BE2C (cell line): ENCODE measurements at regions not wholly inside any gene's neighbourhood (a gene's known extent, or its start where the extent isn't known, plus 50 kb on each side); places are given as distances from the start of the nearest gene placed in this dataset.

Experiments used
- DNase-seq: peaks from one replicate; pipeline ENCODE4 v3.0.0-alpha.2; 2020
- H3K27me3 ChIP-seq: fragments of 250-450 bp; sonication (Bioruptor Pico); 2 replicates; pipeline ENCODE4 v1.5.1; 2020; ENCODE audit warnings: mild to moderate bottlenecking
- H3K36me3 ChIP-seq: fragments of 250-450 bp; sonication (Bioruptor Pico); 2 replicates; pipeline ENCODE4 v1.5.1; 2020; ENCODE audit warnings: mild to moderate bottlenecking
- H3K4me1 ChIP-seq: fragments of 250-450 bp; sonication (Bioruptor Pico); 2 replicates; pipeline ENCODE4 v1.5.1; 2020
- H3K4me3 ChIP-seq: 2 replicates; pipeline ENCODE4 v1.5.1; 2011; ENCODE audit warnings: low read depth, low read length
- H3K9me3 ChIP-seq: fragments of 250-450 bp; sonication (Bioruptor Pico); 2 replicates; pipeline ENCODE4 v1.5.1; 2020
- TF ChIP-seq, protein P1 (sequence below): IDR thresholded peaks from 2 replicates; pipeline ENCODE4 v1.5.1; 2012; ENCODE audit warnings: mild to moderate bottlenecking, low read depth, low read length

DNA sequence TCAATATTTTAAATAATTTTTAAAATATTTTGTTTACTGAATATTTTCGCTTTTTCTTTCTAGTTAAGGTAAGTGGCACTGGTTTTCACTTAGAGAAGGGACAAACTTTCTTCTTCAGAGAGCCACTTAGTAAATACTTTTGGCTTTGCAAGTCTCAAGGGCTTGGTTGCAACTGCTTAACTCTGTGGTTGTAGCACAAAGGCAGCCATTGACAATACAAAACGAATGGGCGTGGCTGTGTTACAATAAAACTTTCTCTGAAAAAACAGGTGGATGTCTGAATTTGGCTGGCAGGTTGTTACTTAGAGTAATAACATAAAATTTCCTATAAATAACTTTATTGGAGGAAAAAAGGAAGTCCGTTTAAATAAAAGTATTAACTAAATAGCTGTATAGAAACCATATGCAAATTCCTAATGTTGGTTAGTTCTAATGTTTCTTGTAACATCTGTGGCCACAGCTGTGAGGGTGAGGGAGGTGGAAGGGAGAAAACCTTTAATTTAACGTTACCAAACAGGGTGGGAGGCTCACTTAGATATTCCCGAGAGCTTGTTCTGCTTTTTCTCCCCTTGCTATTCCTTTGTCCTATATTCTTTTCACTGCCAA is 62.4 kb upstream of the TNP1 start:
- no peaks in the 10 kb centered on the region for H3K4me1 ChIP-seq
- no peaks in the 10 kb centered on the region for H3K9me3 ChIP-seq
- DNase-seq, result no peak
- no peak overlapping the region for H3K4me3 ChIP-seq
- H3K27me3 ChIP-seq, result no peaks in the 10 kb centered on the region
- no peaks in the 10 kb centered on the region for H3K36me3 ChIP-seq
- TF ChIP-seq, protein P1, sequence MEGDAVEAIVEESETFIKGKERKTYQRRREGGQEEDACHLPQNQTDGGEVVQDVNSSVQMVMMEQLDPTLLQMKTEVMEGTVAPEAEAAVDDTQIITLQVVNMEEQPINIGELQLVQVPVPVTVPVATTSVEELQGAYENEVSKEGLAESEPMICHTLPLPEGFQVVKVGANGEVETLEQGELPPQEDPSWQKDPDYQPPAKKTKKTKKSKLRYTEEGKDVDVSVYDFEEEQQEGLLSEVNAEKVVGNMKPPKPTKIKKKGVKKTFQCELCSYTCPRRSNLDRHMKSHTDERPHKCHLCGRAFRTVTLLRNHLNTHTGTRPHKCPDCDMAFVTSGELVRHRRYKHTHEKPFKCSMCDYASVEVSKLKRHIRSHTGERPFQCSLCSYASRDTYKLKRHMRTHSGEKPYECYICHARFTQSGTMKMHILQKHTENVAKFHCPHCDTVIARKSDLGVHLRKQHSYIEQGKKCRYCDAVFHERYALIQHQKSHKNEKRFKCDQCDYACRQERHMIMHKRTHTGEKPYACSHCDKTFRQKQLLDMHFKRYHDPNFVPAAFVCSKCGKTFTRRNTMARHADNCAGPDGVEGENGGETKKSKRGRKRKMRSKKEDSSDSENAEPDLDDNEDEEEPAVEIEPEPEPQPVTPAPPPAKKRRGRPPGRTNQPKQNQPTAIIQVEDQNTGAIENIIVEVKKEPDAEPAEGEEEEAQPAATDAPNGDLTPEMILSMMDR, result no peak

DNA sequence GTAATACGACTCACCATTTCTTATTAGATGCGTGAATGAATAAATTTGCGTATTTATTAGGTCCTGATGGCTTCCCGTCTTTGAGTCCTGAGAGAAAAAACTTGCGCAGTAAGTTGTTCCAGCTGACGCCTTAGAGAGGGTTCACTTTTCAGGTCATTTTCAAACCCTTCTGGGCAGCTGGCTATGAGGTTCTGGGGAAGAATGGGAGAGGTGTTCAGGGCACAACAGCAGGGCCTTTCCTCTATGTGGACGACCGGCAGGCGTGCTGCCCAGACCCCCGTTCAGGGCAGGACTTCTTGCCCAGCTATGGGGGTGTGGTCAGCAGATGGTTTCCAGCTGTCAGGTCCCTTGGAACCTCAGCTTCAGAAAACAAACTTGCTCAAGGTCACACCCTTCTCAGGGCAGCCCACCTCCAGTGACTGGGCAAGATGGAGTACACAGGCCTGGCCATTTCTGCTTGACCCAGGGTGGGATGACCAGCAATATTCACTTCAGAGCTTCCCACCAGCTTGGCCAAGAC is 61.1 kb upstream of the TNP1 start:
- Histone ChIP-seq H3K27me3 (no peaks in the 10 kb centered on the region), H3K4me1 (no peaks in the 10 kb centered on the region), H3K9me3 (no peaks in the 10 kb centered on the region), H3K36me3 (no peaks in the 10 kb centered on the region), H3K4me3 (no peak overlapping the region)
- DNase-seq, result no peak
- TF ChIP-seq, protein P1, result no peak

DNA sequence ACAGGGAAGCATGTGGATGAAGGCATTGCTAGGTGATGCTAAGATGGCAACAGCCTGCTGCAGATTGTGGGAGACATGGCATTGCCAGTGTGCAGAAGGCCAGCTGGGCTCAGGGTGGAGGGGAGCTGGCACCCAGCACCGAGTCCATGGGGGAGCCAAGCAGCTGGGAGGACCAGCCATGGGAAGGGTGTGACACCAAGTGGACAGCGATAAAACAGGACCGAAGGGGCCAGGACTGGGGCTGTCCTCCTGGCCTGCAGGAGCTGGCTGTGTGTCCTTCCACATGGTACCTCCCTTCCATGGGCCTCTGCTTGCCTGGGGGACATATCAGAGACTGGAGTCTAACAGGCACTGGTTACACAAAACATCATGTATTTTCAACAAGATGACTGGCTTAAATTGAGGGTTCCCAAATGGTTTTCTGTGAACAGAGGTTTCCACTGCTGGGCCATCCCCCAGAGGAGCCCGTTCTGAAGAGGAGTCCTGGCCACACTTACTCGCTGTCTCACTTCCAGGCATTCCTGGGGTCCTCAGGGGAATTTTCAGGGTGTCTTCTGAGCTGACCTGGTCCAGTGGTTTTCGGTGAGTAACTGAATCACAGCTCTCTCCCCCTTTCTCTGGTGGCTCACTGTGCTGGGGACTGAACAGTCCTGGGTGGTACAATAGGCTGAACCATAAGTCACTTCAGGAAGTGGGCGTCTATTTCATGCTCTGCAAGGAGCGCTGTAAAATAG is 60.4 kb upstream of the TNP1 start:
- TF ChIP-seq, protein P1, result no peak
- Histone ChIP-seq H3K4me1 (no peaks in the 10 kb centered on the region), H3K27me3 (no peaks in the 10 kb centered on the region), H3K4me3 (no peak overlapping the region), H3K36me3 (no peaks in the 10 kb centered on the region), H3K9me3 (no peaks in the 10 kb centered on the region)
- DNase-seq, result no peak

DNA sequence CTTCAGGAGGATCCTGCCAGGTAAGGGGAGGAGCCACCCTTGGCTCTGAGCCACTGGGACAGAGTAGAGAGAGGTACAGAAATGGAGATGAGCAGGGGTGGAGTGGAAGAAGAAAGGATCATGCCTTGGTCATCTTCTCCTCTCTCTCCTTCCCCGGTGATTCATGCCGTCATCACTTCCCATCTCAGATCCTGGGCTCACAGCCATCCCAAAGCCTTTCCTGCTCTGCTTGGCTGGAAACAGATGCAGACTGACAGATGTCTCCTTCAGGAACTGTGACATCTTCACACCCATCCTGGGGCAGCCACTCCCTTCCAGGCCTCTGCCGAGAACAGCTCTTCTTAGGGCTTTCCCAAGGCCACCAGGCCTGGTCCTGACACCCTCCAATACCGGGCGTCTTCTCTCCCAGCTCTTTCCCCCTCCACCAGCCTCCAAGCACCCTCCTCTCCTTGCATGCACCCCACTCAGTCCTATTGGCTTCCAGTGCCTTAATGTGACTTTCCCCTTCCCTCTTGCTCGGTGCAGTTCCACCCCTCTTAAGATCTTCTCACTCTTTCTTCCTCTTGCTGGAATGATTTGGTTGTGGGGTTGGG is 58.3 kb upstream of the TNP1 start:
- H3K4me3 ChIP-seq, result no peak overlapping the region
- no peaks in the 10 kb centered on the region for H3K36me3 ChIP-seq
- TF ChIP-seq, protein P1, result no peak
- peak; percentile 29 for DNase-seq
- no peaks in the 10 kb centered on the region for H3K27me3 ChIP-seq
- H3K4me1 ChIP-seq, result no peaks in the 10 kb centered on the region
- no peaks in the 10 kb centered on the region for H3K9me3 ChIP-seq

DNA sequence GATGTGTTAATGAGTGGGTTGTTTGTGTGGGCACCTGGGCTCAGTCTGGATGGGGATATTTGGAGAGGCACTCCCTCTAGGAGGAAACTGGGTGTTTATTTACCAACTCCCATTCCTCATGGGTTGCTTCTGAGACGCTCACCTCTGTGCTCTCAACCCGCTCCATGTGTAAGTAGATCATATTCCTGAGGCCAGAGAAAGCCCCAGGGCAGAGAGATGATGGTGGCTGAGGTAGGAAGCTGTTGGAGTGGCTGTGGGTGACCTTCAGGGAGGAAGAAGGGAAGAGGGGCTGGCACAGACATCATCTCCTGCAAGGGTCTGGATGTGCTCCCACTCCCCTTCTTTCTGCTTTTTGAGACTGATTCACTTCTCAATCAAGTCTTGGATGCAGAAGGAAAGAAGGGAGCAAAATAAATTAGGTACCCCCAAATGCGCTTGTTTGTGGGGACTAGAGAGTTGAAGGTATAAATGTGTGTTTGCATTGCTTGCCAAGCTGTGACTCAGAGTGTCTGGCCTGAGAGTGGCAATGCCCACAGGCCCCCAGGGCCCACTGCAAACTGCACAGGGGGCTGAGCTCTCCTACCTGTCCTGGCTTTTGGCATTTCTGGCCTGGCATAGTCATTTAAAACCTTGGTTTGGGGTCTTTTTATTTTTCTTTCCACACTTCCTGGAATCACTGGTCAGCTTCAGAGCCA is 57.2 kb upstream of the TNP1 start:
- DNase-seq, result no peak
- no peaks in the 10 kb centered on the region for H3K9me3 ChIP-seq
- no peak overlapping the region for H3K4me3 ChIP-seq
- no peaks in the 10 kb centered on the region; the same call in 1 of the 2 replicates for H3K4me1 ChIP-seq
- no peaks in the 10 kb centered on the region for H3K27me3 ChIP-seq
- TF ChIP-seq, protein P1, result no peak
- H3K36me3 ChIP-seq, result no peaks in the 10 kb centered on the region
